GM21381 (cell line): ENCODE measurements at regions not wholly inside any gene's neighbourhood (a gene's known extent, or its start where the extent isn't known, plus 50 kb on each side); places are given as distances from the start of the nearest gene placed in this dataset.

Experiments used
- ATAC-seq: cut with Tn5 transposase; IDR thresholded peaks from one replicate; pipeline ENCODE4 v1.9.1; 2021; ENCODE audit warnings: mild to moderate bottlenecking, moderate library complexity; ENCODE audit not compliant: unreplicated experiment

DNA sequence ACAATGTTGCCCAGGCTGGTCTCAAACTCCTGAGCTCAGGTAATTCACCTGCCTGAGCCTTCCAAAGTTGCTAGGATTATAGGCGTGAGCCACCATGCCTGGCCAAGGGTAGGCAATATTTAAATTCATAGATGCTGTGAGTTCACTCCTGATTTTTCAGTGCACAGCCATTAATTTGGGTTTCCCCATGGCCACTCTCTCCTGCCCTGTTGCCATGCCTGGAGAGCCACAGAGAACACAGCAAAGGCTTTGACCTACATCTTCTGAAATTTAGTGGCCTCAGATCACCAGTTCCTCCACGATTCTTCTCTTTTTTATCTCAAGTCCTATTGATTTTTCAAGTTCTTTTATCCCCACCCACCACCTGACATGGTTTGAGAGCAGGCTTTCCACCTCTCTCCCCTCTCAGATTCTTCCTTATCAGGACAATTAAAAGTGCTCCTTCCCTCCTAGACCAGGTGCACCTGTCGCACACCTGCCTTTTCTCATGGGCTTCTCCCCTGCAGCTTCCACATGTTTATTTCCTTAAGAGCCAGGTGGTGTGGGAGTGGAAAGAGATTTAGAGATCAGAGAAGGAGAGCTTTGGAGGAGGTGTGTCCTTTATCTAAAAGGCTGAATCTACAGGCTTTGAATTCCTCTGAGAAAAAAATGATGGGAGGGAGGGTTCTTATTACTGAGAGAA is 123.8 kb downstream of the ADRA2A start:
- ATAC-seq, result no peak

DNA sequence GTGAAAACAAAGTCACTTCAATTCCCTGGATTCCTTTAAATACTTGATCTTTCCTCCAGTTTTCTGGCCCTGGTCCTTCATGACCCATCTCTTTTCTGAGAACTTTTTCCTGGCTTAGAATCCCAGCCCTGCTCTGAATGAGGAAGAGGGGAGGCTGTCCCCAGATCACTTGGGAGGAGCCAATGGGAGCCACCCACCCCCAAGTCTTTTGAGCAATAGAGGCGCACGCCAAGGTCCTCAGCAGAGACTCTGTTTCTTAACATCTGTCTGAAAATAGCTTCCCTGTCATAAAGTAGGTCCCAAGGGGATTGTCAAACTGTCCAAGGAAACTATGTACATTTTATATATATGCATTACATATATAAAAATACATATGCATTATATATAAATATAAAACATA is 126.8 kb downstream of the ADRA2A start:
- ATAC-seq, result no peak

DNA sequence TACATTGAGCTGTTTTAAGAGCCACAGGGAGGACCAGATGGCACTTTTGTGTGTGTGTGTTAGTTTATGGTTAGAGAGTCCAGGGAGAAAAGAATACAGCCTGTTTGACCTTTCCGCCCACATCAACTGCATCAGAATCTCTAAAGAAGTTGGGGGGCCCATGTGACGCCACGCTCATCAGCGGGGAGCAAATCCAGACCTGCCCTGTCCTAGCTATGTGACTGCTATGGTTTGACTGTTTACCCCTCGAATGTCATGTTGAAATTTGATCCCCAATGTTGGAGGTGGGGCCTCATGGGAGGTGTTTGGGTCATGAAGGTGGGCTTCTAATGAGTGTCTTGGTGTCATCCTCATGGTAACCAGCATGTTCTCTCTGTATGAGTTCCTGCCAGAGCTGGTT is 128.0 kb downstream of the ADRA2A start:
- no peak for ATAC-seq

DNA sequence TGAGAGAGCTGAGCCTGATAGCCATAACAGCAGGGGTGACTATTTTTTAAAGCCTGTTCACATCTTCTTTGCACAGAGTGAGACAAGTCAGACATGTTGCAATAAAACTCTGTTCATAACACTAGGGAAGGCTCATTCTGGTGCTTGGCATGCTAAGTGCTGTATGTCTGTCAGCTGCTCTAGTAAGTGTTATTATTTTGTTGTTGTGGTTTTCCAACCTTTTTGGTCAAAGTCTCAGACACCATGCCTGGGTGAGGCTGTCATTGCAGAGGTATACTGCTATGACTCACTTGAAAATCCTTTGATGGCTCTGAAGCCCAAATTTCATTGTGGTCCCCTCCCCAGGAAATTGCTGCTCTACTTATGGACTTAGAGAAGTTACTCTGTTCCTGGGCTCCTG is 129.7 kb downstream of the ADRA2A start:
- ATAC-seq, result no peak

DNA sequence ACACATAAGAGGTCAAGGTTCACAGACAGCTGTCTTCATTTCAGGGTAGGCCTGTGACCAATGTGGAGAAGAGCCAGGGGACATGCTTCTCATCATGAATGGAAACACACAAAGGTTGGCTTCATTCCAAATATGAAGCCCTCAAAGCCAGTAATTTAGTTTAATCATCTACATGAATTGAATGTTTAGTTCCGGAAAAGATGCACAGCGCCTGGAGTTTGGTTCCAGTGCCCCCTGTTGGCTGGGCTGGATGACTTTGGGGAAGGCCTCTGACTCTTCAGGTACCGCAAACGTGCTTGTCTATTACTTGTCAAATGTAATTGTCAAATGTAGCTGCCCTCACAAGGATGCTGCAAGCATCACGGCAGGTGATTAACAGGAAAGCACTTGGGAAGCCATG is 130.7 kb downstream of the ADRA2A start:
- ATAC-seq, result no peak

DNA sequence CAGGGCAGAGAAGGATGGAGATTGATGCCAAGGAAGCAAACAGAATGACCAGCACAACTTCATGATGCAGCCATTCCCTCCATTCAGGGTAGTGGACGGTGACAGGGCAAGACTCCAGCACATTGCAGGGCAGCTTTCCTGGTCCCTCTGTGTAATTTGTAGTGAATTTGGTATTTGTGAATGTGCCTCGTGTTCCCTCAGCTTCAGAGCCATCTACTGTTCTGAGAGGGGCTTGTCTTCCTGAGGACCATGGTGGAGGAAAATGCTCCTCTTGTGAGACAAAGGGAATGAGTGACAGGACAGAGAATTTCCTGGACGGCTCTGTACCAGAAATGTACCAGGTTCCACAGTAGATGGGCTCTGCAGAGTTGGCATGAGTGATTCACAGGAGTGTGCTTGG is 132.1 kb downstream of the ADRA2A start:
- no peak for ATAC-seq

DNA sequence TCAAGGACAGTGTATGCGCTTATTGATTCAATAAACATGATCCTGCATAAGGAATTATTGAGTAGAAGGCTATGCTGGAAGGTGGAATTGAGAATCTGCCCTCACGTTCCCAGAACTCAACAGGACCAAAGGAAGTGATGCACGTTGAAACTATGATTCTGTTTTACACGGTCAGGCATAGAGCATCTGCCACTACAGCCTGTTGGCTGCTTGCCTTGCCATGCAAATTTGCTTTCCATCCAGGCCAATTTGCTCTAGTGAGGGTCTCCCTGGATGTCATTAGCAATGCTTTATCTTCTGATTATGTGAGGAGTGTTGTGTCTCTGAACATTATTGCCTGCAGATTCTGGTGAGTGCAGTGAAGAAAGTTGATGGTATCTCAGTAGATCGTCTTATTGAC is 132.9 kb downstream of the ADRA2A start:
- ATAC-seq, result no peak

DNA sequence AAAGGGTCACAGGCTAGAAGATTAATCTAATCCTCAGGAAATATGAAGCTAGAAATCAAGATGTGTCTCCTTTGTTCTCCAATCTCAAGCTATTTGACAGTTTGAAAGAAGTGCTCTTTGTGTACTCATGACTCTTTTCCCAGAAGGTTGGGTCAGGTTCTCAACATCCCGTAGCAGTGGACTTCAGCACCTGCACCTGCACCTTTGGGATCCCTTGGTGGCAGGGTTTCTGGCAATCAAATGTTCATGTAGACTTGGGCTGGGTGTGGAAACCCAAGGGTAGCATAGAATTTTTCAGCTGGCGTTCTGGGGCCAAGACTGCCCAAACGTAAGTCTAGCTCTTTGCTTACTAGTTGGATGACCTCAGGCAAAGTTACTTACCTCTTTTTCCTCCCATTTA is 134.4 kb downstream of the ADRA2A start:
- no peak for ATAC-seq

DNA sequence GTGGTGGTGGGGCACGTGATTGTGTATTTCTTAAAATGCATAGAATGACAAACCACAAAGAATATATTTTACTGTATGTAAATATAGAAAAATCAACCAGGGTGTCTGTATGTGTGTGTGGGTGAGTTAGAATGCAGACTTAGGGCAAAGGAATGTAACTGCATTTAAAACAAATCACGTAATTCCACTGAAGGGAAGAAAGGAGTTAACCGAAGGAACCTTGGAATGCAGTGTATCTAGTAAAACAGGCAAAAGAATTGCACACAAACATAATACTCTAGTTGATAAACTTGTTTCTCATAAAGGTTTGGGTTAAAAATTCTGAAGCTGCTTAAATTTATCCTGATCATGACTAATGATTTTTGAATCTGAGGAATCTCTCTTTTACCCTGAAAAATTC is 134.9 kb downstream of the ADRA2A start:
- no peak for ATAC-seq

DNA sequence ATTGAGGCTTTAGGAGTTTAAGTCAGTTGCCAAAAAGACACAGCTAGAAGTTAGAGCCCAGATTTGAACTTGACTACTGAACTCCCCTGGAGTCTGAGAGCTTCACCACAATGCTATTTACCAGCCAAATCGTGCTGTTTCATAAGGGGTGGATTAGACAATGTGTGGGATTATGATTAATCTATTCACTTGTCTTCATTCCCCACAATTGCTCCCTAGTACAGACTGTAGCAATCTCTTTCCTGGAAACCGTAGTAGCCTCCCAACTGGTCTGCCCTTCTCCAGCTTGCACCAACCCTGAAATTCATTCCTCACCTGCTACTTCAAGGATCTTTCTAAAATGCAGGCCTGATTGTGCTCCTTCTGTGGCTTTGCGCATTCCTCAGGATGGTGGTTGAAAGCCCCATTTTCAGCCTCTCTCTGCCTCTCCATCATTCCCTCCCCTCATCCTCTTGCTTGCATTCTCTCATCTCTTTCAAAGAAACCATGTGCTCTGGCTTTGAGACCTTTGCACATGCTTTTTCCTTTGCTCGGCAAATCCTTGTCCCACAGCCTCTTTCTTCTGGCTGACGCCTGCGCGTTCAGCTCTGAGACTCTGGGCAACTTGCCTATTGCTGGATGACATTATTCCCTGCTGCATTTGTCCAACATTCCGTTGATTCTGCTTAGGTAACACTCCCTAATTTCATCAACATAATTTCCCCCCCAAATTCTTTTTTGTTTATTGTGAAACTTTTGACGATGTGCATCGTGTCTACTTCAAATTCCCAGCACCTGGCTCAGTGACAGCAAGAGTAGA is 145.1 kb downstream of the ADRA2A start:
- no peak for ATAC-seq

DNA sequence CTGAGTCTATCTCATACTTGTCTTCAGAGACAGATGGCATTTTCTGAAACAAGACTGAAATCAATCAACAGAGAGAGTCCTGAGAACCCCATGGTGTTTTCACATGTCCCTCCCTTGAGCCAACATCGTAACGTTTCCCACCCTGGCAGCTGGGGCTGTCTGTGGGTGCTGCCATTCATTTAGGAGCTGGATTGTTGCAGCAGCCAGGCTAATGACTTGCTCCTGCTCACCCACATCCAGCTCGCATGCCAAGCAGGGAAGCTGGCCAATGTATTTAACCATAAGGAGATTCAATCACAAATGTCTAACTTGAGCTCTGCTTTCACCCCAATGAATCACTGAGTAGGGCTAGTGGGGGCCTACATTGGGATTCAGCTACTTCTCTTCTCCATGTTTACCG is 146.1 kb downstream of the ADRA2A start:
- ATAC-seq, result no peak

DNA sequence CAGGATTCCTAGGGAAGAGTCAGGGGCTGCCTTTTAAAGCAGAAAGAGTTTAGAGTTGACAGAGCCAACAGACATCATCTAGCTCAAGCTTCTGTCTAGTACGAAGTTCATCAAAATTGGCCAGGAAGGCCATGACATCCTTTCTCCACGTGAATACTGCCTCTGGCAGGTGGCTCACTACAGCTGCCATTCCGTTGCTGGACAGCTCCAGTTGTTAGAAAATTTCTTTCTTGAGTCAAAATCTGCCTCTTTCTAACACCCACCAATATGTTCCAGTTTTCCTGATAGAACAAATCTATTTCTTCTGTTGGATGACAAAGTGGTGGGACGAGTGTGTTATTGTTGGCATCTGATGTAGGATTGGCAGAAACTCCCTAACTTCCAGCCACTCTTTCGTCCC is 154.9 kb downstream of the ADRA2A start:
- no peak for ATAC-seq

DNA sequence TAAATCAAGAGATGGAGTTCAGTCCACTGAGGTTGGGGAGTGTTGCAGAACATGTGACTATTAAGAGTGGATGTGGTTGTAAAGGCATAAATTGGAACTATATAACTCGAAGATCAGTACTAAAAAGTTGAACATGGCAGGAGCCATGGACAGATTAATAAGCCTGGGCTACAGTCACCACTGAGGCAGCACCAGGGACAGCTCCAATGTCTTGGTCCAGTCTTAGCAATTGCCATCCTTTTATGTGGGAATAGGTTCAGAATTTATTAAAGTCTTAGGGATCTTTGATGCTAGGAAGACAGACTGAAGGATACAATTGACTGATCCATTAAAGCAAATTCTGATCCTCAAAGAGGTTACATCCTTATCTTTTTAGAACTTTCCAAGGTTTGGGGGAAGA is 156.6 kb downstream of the ADRA2A start:
- no peak for ATAC-seq

DNA sequence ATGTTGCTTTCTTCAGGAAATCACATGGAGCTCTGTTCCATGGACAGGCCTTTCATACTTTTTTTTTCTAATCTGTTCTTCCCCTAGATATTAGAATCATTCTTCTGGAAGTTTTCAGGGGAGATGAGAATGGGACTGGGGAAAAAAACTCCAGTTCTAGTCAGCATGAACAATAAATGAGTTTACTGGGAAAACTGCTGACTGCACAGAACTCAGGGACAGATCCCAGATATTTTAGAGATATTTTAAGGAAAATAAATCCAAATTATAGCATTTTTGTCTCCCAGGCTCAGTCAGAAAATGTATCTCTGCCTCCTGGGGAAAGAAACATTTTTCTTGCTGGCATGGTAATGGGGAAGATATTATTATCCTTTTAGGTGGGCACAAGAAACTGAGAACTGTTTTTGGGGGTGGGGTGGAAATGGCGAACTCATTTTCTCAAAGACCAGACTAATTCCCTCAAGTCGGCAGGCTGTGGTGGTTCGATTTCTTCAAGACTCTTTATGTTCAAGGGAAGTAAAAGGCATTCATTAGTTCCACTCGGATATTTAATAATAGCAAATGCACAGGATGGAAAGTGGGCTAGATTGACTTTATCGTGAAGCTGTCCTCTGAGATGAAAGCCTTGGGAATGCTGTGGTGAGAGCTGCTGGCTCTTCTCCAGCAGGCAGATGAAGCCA is 157.5 kb downstream of the ADRA2A start:
- ATAC-seq, result no peak

DNA sequence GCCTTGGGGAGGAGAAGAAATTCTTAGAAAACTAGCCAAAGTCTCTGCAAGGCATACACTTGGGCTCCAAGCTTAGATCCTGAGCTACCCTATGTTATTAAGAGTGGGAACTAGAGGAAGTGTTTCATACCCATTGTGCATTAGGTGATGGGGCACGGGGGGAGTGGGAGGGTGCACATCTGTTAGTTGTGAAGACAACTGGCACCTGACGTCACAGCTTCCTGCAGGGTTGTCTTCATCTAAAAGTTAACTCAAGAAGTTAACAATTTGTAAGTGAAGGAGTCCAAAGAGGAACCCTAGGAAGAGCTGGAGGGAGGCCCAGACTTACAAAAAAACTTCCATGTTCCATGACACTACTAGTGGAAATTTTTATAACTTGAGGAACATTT is 158.1 kb downstream of the ADRA2A start:
- no peak for ATAC-seq

DNA sequence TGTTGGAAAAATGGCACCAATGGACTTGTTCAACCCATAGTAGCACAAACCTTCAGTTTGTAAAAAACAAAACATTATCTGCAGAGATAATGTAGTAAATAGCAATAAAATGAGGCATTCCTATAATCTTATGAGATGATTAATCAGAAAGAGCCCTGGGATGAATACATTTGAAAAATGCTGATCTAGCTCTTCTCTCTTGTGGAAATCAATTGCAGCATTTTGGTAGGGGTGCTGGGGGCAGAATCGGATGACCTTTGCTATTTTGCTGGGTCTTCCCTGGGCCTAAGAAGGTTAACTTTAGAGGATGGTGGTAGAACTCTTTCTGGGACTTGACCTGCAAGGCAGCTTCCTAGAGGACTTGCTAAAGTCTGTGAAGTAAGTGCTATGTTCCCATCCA is 163.5 kb downstream of the ADRA2A start:
- no peak for ATAC-seq

DNA sequence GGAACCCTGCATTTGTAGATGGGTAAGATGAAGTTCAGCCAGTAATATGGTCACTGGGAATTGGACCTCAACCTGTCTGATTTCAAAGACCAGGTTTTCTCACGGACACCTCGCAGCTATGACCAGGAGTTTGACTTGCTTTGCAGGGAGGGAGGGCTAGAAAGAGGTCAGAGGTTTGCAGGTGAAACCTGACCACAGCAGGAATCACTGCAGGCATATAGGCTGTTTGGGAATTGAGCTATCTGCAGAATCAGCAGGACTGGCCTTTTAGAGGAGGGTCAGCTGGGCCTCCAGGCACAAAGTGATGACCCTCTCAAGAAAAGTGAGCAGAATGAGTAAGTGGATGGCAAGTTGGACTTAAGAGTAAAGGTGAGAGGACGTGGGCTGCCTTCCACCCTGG is 166.3 kb downstream of the ADRA2A start:
- no peak for ATAC-seq

DNA sequence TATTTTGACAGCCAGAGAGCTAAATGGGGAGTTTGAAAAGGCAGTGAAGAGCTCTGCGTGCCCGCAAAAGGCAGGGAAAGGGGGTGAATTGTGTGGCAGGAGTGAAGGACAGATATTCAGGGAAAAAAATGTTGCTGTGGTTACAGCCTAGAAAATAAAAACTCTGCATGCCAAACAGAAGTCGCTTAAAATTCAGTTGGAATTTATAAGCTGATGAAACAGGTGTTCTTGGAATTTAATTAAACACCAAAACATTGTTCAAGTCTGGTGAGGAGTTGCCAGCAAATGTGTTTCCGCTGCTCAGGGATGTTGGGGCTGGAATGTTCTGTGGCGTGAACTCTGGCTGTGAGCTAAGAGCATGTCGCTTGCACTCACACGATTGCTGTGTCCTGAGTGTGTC is 169.3 kb downstream of the ADRA2A start:
- no peak for ATAC-seq

DNA sequence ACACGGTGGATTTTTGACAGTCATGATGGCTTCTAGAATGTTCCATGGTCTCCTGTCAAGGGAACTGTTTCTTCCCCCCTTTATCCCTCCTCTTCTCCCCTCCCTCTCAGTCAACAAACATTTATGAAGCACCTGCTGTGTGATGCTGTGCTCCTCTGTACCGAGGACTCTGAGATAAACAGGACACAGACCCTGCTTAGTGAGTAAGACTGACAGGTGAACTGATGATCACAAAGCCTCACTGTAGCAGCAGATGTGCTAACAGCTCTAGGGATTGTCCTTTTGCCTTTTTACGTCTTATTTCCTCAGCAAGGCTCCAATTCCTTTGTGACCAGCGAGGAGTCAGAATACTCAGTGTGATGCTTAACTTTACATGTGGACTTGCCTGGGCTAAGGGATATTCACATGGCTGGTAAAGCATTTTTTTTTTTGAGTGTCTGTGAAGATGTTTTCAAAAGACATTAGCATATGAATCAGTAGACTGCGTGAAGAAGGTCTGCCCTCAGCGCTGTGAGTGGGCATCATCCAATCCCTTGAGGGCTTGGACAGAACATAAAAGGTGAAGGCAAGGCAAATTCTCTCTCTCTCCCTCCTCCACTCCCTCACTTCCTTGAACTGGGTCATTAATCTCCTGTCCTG is 170.1 kb downstream of the ADRA2A start:
- ATAC-seq, result no peak

DNA sequence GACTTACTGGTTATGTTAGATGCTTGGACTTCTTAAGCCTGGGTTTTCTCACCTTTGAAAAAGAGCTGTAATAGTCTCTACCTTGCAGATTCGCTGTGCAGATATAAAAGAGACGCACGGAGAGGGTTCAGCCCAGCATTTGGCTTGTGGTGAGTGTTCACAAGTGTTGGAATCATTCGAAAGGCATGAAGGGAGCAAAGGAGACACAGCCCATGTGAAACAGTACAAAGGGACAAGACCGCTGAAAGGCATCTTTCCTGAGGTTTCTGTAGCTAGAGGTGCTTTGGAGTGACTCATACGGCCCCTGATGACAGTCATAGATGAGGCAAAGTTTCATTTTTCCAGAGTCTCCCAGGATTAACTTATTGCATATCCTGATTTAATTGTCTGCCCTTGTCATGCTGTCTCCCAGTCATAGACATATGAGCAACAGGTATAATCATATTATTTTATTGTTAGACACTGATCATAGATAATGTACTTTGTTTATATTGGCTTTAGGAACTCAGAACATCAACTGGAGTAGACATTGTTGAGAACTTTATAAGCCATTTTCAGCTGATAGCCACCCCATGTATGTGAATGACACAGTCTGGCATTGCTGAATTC is 171.1 kb downstream of the ADRA2A start:
- ATAC-seq, result no peak

DNA sequence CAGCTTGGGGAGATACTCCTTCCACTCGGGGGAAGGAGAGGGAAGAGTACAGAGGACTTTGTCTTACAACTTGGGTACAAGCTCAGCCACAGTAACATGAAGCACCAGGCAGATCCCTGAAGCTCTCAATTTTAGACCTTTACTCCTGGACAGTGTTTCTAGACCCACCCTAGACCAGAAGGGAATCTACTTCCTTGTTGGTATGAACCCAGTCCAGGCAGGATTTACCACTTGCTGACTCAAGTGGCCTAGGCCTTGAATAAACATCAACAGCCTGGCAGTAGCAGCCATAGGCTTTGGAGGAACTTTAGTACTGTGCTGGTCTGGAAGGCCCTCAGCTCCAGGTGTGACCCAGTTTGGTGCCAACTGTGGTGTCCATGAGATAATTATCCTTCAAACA is 173.1 kb downstream of the ADRA2A start:
- no peak for ATAC-seq
